Myocyte (in vitro differentiated cells): ENCODE measurements at regions not wholly inside any gene's neighbourhood (a gene's known extent, or its start where the extent isn't known, plus 50 kb on each side); places are given as distances from the start of the nearest gene placed in this dataset.

ENCODE experiments used
- DNase-seq: peaks from one replicate; pipeline ENCODE4 v3.0.0-alpha.2; 2012; ENCODE audit warnings: low read depth

GRCh38 chr2:212945526-212945925, 205.9 kb downstream of the IKZF2 start:
- no peak for DNase-seq

- DNase-seq, result no peak
Observed at GRCh38 chr2:212943351-212943750, 208.1 kb downstream of the IKZF2 start.

GRCh38 chr2:212941361-212941760, 210.1 kb downstream of the IKZF2 start:
- no peak for DNase-seq

GRCh38 chr2:212940816-212941215, 210.6 kb downstream of the IKZF2 start:
- DNase-seq, result peak; percentile 67

- DNase-seq, result no peak
Observed at GRCh38 chr2:212939777-212940531, 211.5 kb downstream of the IKZF2 start.

GRCh38 chr2:212938144-212938793, 213.1 kb downstream of the IKZF2 start:
- DNase-seq, result no peak

GRCh38 chr2:212936572-212936971, 214.8 kb downstream of the IKZF2 start:
- no peak for DNase-seq

- no peak for DNase-seq
Observed at GRCh38 chr2:212935752-212936151, 215.7 kb downstream of the IKZF2 start.

- DNase-seq, result no peak
Observed at GRCh38 chr2:212931271-212931670, 220.1 kb downstream of the IKZF2 start.

- no peak for DNase-seq
Observed at GRCh38 chr2:212930556-212931260, 220.7 kb downstream of the IKZF2 start.

- no peak for DNase-seq
Observed at GRCh38 chr2:212929971-212930370, 221.4 kb downstream of the IKZF2 start.

GRCh38 chr2:212929116-212929515, 222.3 kb downstream of the IKZF2 start:
- DNase-seq, result no peak

GRCh38 chr2:212928681-212929080, 222.7 kb downstream of the IKZF2 start:
- no peak for DNase-seq

GRCh38 chr2:212926940-212927339, 224.5 kb downstream of the IKZF2 start:
- no peak for DNase-seq

GRCh38 chr2:212923393-212923792, 228.0 kb downstream of the IKZF2 start:
- no peak for DNase-seq

GRCh38 chr2:212922701-212923100, 228.7 kb downstream of the IKZF2 start:
- DNase-seq, result no peak

- DNase-seq, result no peak
Observed at GRCh38 chr2:212921711-212922110, 229.7 kb downstream of the IKZF2 start.

- no peak for DNase-seq
Observed at GRCh38 chr2:212921061-212921460, 230.4 kb downstream of the IKZF2 start.

GRCh38 chr2:212919238-212919637, 232.2 kb downstream of the IKZF2 start:
- no peak for DNase-seq

- DNase-seq, result no peak
Observed at GRCh38 chr2:212918336-212918735, 233.1 kb downstream of the IKZF2 start.

- DNase-seq, result no peak
Observed at GRCh38 chr2:212915121-212915782, 236.2 kb downstream of the IKZF2 start.

GRCh38 chr2:212914392-212914791, 237.0 kb downstream of the IKZF2 start:
- no peak for DNase-seq
